ENCODE measurements at regions not wholly inside any gene's neighbourhood (a gene's known extent, or its start where the extent isn't known, plus 50 kb on each side); places are given as distances from the start of the nearest gene placed in this dataset.

GRCh38 chr15:23506762-23507161, 58.7 kb upstream of the MKRN3 start (continued):
- TF ChIP-seq SAP30 (IDR thresholded peaks at IDR 0.05; ENCODE audit: insufficient read depth, insufficient replicate concordance, low read length) (no peak), EZH2 (IDR thresholded peaks at IDR 0.05; ENCODE audit: low read depth, low read length, severe bottlenecking) (no peak)

Measured in H1 (cell line).